ENCODE measurements at regions not wholly inside any gene's neighbourhood (a gene's known extent, or its start where the extent isn't known, plus 50 kb on each side); places are given as distances from the start of the nearest gene placed in this dataset.

GRCh38 chr15:87151202-87151748, 1071.6 kb downstream of the AGBL1 start:
- DNase-seq (ENCODE audit: low spot score), result no peak
- BruUV-seq (replicated peaks), result no TSS peak
- Histone ChIP-seq H3K4me3 (ENCODE audit: low read depth, low read length, poor library complexity, severe bottlenecking) (no peak overlapping the region), H3K4me1 (ENCODE audit: insufficient read depth, low read length, poor library complexity, severe bottlenecking) (no peaks in the 10 kb centered on the region), H3K9me3 (ENCODE audit: low read depth, low read length, poor library complexity, severe bottlenecking) (peaks cover 29% of the 10 kb centered on the region), H3K27ac (ENCODE audit: low read depth, low read length, poor library complexity, severe bottlenecking) (no peak overlapping the region), H3K36me3 (ENCODE audit: insufficient read depth, low read length, poor library complexity, severe bottlenecking) (no peaks in the 10 kb centered on the region), H3K27me3 (replicated peaks; ENCODE audit: insufficient read depth, low read depth, low read length, poor library complexity) (no peaks in the 10 kb centered on the region)
- intact Hi-C loops (cut with micrococcal nuclease; ENCODE audit: unreplicated experiment), result no loop called here
- TF ChIP-seq EZH2 (IDR thresholded peaks at IDR 0.05; ENCODE audit: borderline replicate concordance, low read depth, low read length, poor library complexity, severe bottlenecking), result no peak
- TF ChIP-seq CTCF (conservative IDR thresholded peaks at IDR 0.05; ENCODE audit: low read depth, low read length), result no peak
- CTCF ChIA-PET, result no interaction called here
- POLR2A ChIA-PET (ENCODE audit: low non-redundant PET), result no interaction called here

DNA sequence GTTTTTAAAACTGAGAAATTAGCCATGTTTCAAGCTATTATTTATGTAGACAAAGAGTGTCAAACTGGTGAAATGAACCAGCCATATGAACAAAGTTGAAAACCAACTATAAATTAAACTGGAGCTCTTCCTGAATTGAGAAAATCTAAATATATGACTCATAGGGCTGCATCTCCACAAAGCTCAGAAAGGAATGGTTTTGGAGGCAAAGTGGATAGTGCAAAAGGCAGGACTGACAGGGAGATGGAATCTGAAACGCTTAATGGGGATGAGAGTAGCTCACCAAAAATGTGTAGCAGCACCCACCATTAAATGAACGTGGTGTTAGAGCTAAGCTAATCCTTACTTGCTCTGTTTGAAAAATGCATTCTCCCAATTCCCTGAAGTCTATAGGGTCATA, 1066.0 kb downstream of the AGBL1 start:
- H3K4me1 ChIP-seq (ENCODE audit: insufficient read depth, low read length, poor library complexity, severe bottlenecking), result no peaks in the 10 kb centered on the region
- intact Hi-C loops (cut with micrococcal nuclease; ENCODE audit: unreplicated experiment), result no loop called here
- ChIA-PET CTCF (no interaction called here), POLR2A (ENCODE audit: low non-redundant PET) (no interaction called here)
- BruUV-seq (replicated peaks), result no TSS peak
- H3K36me3 ChIP-seq (ENCODE audit: insufficient read depth, low read length, poor library complexity, severe bottlenecking), result no peaks in the 10 kb centered on the region
- H3K27me3 ChIP-seq (replicated peaks; ENCODE audit: insufficient read depth, low read depth, low read length, poor library complexity), result no peaks in the 10 kb centered on the region
- H3K27ac ChIP-seq (ENCODE audit: low read depth, low read length, poor library complexity, severe bottlenecking), result no peak overlapping the region
- peaks cover 22% of the 10 kb centered on the region for H3K9me3 ChIP-seq (ENCODE audit: low read depth, low read length, poor library complexity, severe bottlenecking)
- no peak overlapping the region for H3K4me3 ChIP-seq (ENCODE audit: low read depth, low read length, poor library complexity, severe bottlenecking)
- DNase-seq (ENCODE audit: low spot score), result no peak
- no peak for TF ChIP-seq CTCF (conservative IDR thresholded peaks at IDR 0.05; ENCODE audit: low read depth, low read length)
- no peak for TF ChIP-seq EZH2 (IDR thresholded peaks at IDR 0.05; ENCODE audit: borderline replicate concordance, low read depth, low read length, poor library complexity, severe bottlenecking)

- TF ChIP-seq EZH2 (IDR thresholded peaks at IDR 0.05; ENCODE audit: borderline replicate concordance, low read depth, low read length, poor library complexity, severe bottlenecking), result no peak
- Histone ChIP-seq H3K4me3 (ENCODE audit: low read depth, low read length, poor library complexity, severe bottlenecking) (no peak overlapping the region), H3K9me3 (ENCODE audit: low read depth, low read length, poor library complexity, severe bottlenecking) (peaks cover 25% of the 10 kb centered on the region), H3K4me1 (ENCODE audit: insufficient read depth, low read length, poor library complexity, severe bottlenecking) (no peaks in the 10 kb centered on the region), H3K36me3 (ENCODE audit: insufficient read depth, low read length, poor library complexity, severe bottlenecking) (no peaks in the 10 kb centered on the region), H3K27me3 (replicated peaks; ENCODE audit: insufficient read depth, low read depth, low read length, poor library complexity) (no peaks in the 10 kb centered on the region), H3K27ac (ENCODE audit: low read depth, low read length, poor library complexity, severe bottlenecking) (no peak overlapping the region)
- no TSS peak for BruUV-seq (replicated peaks)
- CTCF ChIA-PET, result no interaction called here
- intact Hi-C loops (cut with micrococcal nuclease; ENCODE audit: unreplicated experiment), result no loop called here
- POLR2A ChIA-PET (ENCODE audit: low non-redundant PET), result no interaction called here
- DNase-seq (ENCODE audit: low spot score), result no peak
These were observed 1065.1 kb downstream of the AGBL1 start for GRCh38 chr15:87144775-87145174.

GRCh38 chr15:87142096-87142495, 1062.4 kb downstream of the AGBL1 start:
- TF ChIP-seq EZH2 (IDR thresholded peaks at IDR 0.05; ENCODE audit: borderline replicate concordance, low read depth, low read length, poor library complexity, severe bottlenecking) (no peak), CTCF (conservative IDR thresholded peaks at IDR 0.05; ENCODE audit: low read depth, low read length) (no peak)
- ChIA-PET POLR2A (ENCODE audit: low non-redundant PET) (no interaction called here), CTCF (no interaction called here)
- Histone ChIP-seq H3K27me3 (replicated peaks; ENCODE audit: insufficient read depth, low read depth, low read length, poor library complexity) (no peaks in the 10 kb centered on the region), H3K9me3 (ENCODE audit: low read depth, low read length, poor library complexity, severe bottlenecking) (peaks cover 25% of the 10 kb centered on the region), H3K4me3 (ENCODE audit: low read depth, low read length, poor library complexity, severe bottlenecking) (no peak overlapping the region), H3K36me3 (ENCODE audit: insufficient read depth, low read length, poor library complexity, severe bottlenecking) (no peaks in the 10 kb centered on the region), H3K27ac (ENCODE audit: low read depth, low read length, poor library complexity, severe bottlenecking) (no peak overlapping the region), H3K4me1 (ENCODE audit: insufficient read depth, low read length, poor library complexity, severe bottlenecking) (no peaks in the 10 kb centered on the region)
- DNase-seq (ENCODE audit: low spot score), result no peak
- intact Hi-C loops (cut with micrococcal nuclease; ENCODE audit: unreplicated experiment), result no loop called here
- no TSS peak for BruUV-seq (replicated peaks)

Data from A673 (cell line).